ENCODE measurements at regions not wholly inside any gene's neighbourhood (a gene's known extent, or its start where the extent isn't known, plus 50 kb on each side); places are given as distances from the start of the nearest gene placed in this dataset.
"Not testable (repeated sequence)": the region's sequence is repeated elsewhere in the genome, so short reads cannot be mapped to it uniquely, and the experiment has no call there.

DNA sequence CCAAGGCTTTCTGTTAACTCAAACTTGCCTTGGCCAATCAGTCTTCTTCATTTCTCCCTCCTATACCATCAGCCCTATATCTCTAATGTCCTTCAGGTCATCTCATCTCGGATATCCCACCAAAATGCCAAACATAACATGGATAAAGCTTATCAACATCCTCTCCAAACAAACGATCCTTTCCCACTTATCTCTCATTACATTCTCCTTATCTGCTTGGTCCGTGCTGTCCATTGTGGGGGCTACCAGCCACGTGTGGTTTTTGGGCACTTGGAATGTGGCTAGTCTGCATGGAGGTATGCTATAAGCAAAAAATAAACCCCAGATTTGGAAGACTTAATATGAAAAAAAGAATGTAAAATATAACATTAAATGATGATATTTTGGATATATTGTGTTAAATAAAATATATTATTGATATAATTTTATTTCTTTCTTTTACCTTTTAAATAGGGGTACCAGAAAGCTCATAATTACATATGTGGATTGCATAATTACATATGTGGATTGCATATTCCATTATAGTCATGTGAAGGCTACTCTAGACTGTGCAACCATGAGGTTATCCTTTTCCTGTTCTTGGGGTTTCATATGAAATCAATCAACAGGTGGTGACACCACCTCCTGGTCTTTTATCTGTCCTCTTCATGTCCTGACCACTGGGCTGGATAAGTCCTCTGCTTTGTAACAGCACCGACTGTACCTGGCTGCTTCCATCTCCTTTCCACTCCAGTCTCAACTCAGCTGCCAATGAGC, 123.0 kb downstream of the CD83 start:
- intact Hi-C loops (cut with DNase I; ENCODE audit: low total_unique reads) = no loop called here
- no peak for TF ChIP-seq POLR2A (IDR thresholded peaks at IDR 0.05)
- TF ChIP-seq EP300 (IDR thresholded peaks at IDR 0.05) = no peak
- no peak for TF ChIP-seq POLR2AphosphoS5 (IDR thresholded peaks at IDR 0.05)
- TF ChIP-seq, protein P1, sequence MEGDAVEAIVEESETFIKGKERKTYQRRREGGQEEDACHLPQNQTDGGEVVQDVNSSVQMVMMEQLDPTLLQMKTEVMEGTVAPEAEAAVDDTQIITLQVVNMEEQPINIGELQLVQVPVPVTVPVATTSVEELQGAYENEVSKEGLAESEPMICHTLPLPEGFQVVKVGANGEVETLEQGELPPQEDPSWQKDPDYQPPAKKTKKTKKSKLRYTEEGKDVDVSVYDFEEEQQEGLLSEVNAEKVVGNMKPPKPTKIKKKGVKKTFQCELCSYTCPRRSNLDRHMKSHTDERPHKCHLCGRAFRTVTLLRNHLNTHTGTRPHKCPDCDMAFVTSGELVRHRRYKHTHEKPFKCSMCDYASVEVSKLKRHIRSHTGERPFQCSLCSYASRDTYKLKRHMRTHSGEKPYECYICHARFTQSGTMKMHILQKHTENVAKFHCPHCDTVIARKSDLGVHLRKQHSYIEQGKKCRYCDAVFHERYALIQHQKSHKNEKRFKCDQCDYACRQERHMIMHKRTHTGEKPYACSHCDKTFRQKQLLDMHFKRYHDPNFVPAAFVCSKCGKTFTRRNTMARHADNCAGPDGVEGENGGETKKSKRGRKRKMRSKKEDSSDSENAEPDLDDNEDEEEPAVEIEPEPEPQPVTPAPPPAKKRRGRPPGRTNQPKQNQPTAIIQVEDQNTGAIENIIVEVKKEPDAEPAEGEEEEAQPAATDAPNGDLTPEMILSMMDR (IDR thresholded peaks at IDR 0.05) = no peak

DNA sequence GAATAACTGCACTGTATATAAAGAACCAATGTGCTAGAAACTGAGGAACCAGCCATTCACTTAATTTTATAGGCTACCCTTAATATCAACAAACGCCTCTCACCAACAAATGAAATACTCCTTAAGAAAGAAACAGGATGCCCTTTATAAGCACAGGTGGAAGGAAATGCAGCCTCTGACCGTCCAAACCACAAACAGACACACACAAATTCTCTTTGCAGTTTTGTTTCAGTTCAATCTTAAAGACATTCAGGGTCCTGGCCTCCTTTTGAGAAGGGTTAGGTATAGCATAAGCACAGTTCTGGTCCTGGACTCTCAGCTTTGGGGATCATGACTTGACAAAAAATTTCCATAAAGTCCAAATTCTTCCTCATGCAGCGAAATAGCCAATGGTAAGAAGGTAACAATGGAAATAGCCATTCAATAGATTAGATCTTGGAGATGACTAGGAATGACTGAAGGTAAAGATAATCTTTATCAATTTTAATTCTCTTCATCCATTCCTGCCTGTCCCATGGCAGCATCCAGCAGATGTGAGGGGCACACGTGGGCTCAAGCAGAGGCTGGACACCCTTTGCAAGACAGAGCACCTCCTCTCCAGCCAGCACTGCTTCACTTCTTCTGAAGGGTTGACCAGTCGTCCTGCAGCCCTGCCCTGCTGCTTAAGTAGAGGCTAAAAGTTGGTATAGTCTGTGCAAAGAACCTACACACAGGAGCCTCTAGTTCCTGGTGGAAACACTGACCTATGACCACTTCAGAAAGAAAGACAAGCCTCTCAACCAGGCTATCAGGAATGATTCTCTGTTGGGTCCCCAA, 123.9 kb downstream of the CD83 start:
- Histone ChIP-seq H3K4me3 (no peak overlapping the region), H3K36me3 (no peaks in the 10 kb centered on the region), H3K9me3 (no peaks in the 10 kb centered on the region), H3K4me1 (no peaks in the 10 kb centered on the region), H3K27me3 (no peaks in the 10 kb centered on the region), H3K27ac (no peak overlapping the region)
- 70 to 82% (median 78%) methylated on average over 5 of the region's 5 CpGs for WGBS, 5 donors
- intact Hi-C loops (cut with DNase I; ENCODE audit: low total_unique reads) = no loop called here
- TF ChIP-seq POLR2A (IDR thresholded peaks at IDR 0.05) = no peak
- no peak for TF ChIP-seq EP300 (IDR thresholded peaks at IDR 0.05)
- TF ChIP-seq POLR2AphosphoS5 (IDR thresholded peaks at IDR 0.05) = no peak
- TF ChIP-seq, protein P1 (IDR thresholded peaks at IDR 0.05) = no peak
- no peak for DNase-seq

More for the DNA sequence above, 123.0 kb downstream of the CD83 start:
- no peaks in the 10 kb centered on the region for H3K9me3 ChIP-seq
- H3K27ac ChIP-seq = no peak overlapping the region
- no peaks in the 10 kb centered on the region for H3K27me3 ChIP-seq
- 30 to 53% (median 39%) methylated on average over 5 of the region's 5 CpGs for WGBS, 5 donors
- no peaks in the 10 kb centered on the region for H3K4me1 ChIP-seq
- H3K36me3 ChIP-seq = no peaks in the 10 kb centered on the region
- no peak overlapping the region for H3K4me3 ChIP-seq
- DNase-seq = no peak

DNA sequence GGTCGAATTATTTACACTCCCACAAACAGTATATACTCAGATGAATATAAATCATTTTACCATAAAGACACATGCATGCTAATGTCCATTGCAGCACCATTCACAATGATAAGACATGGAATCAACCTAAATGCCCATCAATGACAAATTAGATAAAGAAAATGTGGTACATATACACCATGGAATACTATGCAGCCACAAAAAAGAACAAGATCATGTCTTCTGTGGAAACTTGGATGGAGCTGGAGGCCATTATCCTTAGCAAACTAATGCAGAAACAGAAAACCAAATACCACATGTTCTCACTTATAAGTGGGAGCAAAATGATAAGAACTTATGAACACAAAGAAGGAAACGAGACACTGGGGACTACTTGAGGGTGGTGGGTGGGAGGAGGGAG, 125.3 kb downstream of the CD83 start:
- H3K9me3 ChIP-seq; DNase-seq; H3K4me1 ChIP-seq; H3K27me3 ChIP-seq; H3K36me3 ChIP-seq; intact Hi-C loops (cut with DNase I; ENCODE audit: low total_unique reads); H3K4me3 ChIP-seq; H3K27ac ChIP-seq: not testable (repeated sequence)
- 85 to 97% (median 94%) methylated on average over 2 of the region's 2 CpGs for WGBS, 5 donors

DNA sequence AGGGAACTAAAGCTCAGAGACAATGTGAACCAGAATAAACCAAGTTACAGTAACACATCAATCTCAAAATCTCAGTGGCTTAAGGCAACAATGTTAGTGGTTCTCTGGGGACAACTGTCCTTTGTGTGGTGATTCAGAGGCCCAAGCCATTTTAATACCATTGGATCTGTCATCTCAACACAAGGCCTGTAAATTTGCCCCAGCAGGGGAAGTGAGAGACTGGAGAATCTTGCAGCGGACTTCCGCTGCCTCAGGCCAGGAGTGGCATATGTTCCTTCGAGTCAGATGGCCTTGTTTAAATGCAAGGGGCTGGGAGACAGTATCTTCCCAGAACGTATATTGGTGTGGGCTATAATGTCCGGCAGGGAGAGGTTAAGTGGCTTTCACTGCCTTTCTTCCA, 126.0 kb downstream of the CD83 start:
- no peak for DNase-seq
- intact Hi-C loops (cut with DNase I; ENCODE audit: low total_unique reads) = no loop called here
- TF ChIP-seq, protein P1 (IDR thresholded peaks at IDR 0.05) = no peak
- no peak for TF ChIP-seq POLR2A (IDR thresholded peaks at IDR 0.05)

DNA sequence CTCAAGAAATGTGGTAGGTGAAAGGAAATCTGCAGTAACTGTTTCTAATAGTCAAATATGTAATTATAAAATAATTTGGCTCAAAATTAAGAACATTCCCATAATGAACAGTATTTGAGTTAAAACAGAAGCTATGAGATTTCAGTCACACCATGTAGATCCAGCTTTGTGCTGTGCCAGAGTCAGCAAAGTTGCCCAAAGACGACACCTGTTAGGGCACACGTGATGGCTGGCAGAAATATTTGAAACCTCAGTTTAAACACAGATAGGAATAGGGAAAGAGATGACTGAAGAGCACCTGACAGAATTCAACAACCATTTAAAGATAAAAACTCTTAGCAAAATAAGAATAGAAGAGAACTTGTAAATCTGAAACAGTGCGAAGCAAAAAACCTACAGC, 129.3 kb downstream of the CD83 start:
- no peaks in the 10 kb centered on the region for H3K27me3 ChIP-seq
- no peaks in the 10 kb centered on the region for H3K36me3 ChIP-seq
- H3K9me3 ChIP-seq = no peaks in the 10 kb centered on the region
- H3K4me3 ChIP-seq = no peak overlapping the region
- DNase-seq = no peak
- WGBS, 5 donors = 85 to 93% (median 89%) methylated on average over 3 of the region's 3 CpGs
- H3K4me1 ChIP-seq = no peaks in the 10 kb centered on the region
- TF ChIP-seq POLR2AphosphoS5 (IDR thresholded peaks at IDR 0.05) = no peak
- TF ChIP-seq POLR2A (IDR thresholded peaks at IDR 0.05) = no peak
- TF ChIP-seq EP300 (IDR thresholded peaks at IDR 0.05) = no peak
- TF ChIP-seq, protein P1 (IDR thresholded peaks at IDR 0.05) = no peak
- intact Hi-C loops (cut with DNase I; ENCODE audit: low total_unique reads) = no loop called here
- no peak overlapping the region for H3K27ac ChIP-seq

More for the DNA sequence above, 126.0 kb downstream of the CD83 start:
- Histone ChIP-seq H3K4me1 (no peaks in the 10 kb centered on the region), H3K27me3 (no peaks in the 10 kb centered on the region), H3K9me3 (no peaks in the 10 kb centered on the region), H3K36me3 (no peaks in the 10 kb centered on the region), H3K27ac (no peak overlapping the region), H3K4me3 (no peak overlapping the region)
- 87 to 93% (median 89%) methylated on average over 5 of the region's 5 CpGs for WGBS, 5 donors
